ENCODE measurements at regions not wholly inside any gene's neighbourhood (a gene's known extent, or its start where the extent isn't known, plus 50 kb on each side); places are given as distances from the start of the nearest gene placed in this dataset.

GRCh38 chr18:76584414-76585310 is 89.6 kb upstream of the ZNF516 start:
- no peak overlapping the region for H3K4me3 ChIP-seq (replicated peaks; ENCODE audit: low read depth, low read length)
- H3K27me3 ChIP-seq (replicated peaks; ENCODE audit: control insufficient read depth, insufficient read depth, low read length) = peaks cover 2% of the 10 kb centered on the region; the same call in 1 of the 2 replicates
- DNase-seq (ENCODE audit: extremely low read depth, insufficient read length) = no peak
- H3K36me3 ChIP-seq (ENCODE audit: control insufficient read depth, insufficient read depth, low read length) = no peaks in the 10 kb centered on the region
- TF ChIP-seq CTCF (IDR thresholded peaks at IDR 0.05; ENCODE audit: insufficient read depth, low read length, poor library complexity, severe bottlenecking) = no peak

DNA sequence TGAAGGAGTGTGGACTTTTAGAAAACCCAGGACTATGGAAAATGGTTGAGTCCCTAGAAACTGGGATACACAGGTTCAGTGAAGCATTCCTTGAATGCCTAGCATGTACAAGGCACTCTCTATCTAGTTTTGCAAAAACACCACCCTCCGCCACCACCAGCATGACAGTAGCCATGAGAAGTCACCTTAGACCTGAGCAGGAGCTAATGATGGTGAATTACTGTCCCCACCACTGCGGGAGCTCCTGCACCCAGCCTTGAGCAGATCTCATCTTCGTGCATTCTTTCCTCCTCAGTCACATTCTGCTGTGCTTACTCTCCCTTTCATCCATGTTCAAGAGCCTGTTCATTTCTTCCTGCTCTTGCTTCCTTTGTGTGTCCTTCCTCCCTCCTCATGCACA is 86.2 kb upstream of the ZNF516 start:
- H3K27me3 ChIP-seq (replicated peaks; ENCODE audit: control insufficient read depth, insufficient read depth, low read length) = peaks cover 2% of the 10 kb centered on the region; the same call in 1 of the 2 replicates
- TF ChIP-seq CTCF (IDR thresholded peaks at IDR 0.05; ENCODE audit: insufficient read depth, low read length, poor library complexity, severe bottlenecking) = no peak
- DNase-seq (ENCODE audit: extremely low read depth, insufficient read length) = no peak
- no peak overlapping the region for H3K4me3 ChIP-seq (replicated peaks; ENCODE audit: low read depth, low read length)
- H3K36me3 ChIP-seq (ENCODE audit: control insufficient read depth, insufficient read depth, low read length) = no peaks in the 10 kb centered on the region

DNA sequence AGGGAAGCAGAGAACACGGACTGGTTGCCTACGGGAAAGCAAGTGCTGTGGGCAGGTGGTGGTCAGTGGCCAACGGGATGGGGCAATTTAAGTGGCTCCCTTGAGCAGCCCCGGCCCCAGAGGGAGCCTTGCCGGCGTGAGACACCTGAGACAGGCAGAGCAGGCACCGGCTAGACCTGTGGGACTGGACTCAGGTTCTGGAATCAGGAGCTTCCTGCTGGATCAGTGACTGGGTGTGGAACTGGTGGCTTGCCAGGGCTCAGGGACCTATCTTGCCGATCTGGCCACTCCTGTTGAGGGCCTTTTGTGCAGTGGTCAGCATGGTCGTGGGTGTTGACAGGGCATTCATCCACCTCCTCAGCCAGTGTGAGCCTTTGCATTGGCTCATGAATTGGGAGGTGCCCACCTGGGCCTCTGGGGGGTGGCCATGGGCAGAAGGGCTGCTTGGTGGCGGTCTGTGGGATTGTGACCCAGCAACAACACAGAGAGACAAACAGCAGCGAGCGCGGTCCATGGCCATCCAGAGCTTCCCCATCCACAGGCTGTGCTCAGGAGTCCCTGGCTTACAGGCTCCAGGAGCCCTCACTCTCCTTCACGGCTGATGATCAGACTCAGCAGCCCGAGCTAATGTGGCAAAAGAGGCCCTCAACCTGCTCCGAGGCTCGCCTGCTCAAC is 85.4 kb upstream of the ZNF516 start:
- H3K27me3 ChIP-seq (replicated peaks; ENCODE audit: control insufficient read depth, insufficient read depth, low read length) = peaks cover 2% of the 10 kb centered on the region; the same call in 1 of the 2 replicates
- no peak for TF ChIP-seq CTCF (IDR thresholded peaks at IDR 0.05; ENCODE audit: insufficient read depth, low read length, poor library complexity, severe bottlenecking)
- H3K36me3 ChIP-seq (ENCODE audit: control insufficient read depth, insufficient read depth, low read length) = no peaks in the 10 kb centered on the region
- no peak overlapping the region for H3K4me3 ChIP-seq (replicated peaks; ENCODE audit: low read depth, low read length)
- no peak for DNase-seq (ENCODE audit: extremely low read depth, insufficient read length)

DNA sequence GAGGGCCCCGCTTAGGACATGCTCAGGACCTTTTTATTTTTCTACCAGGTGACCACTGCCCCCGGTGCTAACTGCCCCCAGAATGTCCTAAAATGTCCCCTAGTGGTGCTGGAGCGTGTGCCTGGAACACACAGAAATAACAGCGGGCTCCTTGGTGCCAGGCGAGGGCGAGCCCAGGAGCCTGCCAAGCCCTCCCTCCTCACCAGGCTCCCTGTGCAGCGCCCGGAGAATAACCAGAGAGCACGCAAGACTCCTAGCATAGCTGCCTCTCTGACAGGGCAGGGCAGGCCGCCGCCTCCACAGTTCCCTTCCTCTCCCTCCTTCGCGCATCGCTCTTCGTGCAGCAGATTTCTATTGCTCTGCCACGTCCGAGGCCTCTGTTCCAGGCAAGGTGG is 84.3 kb upstream of the ZNF516 start:
- TF ChIP-seq CTCF (IDR thresholded peaks at IDR 0.05; ENCODE audit: insufficient read depth, low read length, poor library complexity, severe bottlenecking) = no peak
- Histone ChIP-seq H3K27me3 (replicated peaks; ENCODE audit: control insufficient read depth, insufficient read depth, low read length) (peaks cover 2% of the 10 kb centered on the region; the same call in 1 of the 2 replicates), H3K4me3 (replicated peaks; ENCODE audit: low read depth, low read length) (no peak overlapping the region), H3K36me3 (ENCODE audit: control insufficient read depth, insufficient read depth, low read length) (no peaks in the 10 kb centered on the region)
- no peak for DNase-seq (ENCODE audit: extremely low read depth, insufficient read length)

DNA sequence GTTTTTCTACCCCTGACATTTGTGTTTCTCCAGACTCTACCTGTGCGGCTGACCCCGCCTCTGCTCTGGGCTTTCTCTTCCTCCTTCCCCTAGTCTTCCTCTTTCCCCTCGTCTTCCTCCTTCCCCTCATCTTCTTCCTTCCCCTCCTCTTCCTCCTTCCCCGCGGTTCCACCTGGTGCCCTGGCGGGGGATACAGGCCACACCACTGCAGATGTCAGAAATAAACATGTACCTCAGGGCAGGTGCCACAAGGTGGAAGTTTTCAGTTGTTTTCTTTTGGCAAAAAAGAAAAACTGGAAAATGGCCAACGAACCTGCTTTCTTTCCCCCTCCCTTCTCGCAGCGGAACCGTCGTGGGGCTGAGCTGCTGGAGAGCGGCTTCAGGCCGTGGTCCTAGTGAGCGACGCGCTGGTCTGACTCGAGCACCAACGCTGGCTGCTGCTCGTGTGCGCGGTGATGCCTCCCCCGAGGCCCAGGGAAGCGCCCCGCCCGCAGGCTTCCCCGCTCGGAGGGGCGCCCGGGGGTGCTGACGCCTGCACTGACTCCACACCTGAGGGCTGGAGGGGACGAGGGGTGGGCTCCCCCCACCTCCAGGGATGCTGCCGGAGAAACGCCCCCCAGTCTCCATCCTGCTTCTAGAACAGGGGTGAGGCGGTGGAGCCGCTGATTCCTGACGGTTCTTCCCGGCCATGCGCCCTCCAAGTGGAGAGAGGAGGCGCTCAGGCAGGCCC is 83.7 kb upstream of the ZNF516 start:
- no peak overlapping the region for H3K4me3 ChIP-seq (replicated peaks; ENCODE audit: low read depth, low read length)
- TF ChIP-seq CTCF (IDR thresholded peaks at IDR 0.05; ENCODE audit: insufficient read depth, low read length, poor library complexity, severe bottlenecking) = no peak
- H3K36me3 ChIP-seq (ENCODE audit: control insufficient read depth, insufficient read depth, low read length) = no peaks in the 10 kb centered on the region
- H3K27me3 ChIP-seq (replicated peaks; ENCODE audit: control insufficient read depth, insufficient read depth, low read length) = peaks cover 2% of the 10 kb centered on the region; the same call in 1 of the 2 replicates
- DNase-seq (ENCODE audit: extremely low read depth, insufficient read length) = no peak
